ENCODE measurements at regions not wholly inside any gene's neighbourhood (a gene's known extent, or its start where the extent isn't known, plus 50 kb on each side); places are given as distances from the start of the nearest gene placed in this dataset.

DNA sequence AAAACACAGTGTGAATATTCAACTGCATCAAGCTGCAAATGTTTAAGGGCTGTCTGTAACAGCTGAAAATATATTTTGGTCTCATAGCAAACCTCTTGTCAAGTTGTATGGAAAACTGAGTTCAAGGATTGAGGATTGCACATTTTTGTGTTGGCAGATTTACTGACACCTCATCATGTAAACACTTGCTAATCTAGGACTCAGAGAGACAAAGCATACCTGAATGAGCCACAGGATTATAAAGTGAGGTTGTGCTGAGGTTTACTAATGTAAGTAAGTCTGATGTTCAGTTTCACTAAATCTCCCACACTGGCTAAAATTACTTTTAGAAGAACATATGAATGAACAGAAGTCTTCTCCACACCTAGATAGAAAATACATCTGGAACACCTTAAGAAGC, 1993.1 kb upstream of the CELF4 start:
- Histone ChIP-seq H3K36me3 (ENCODE audit: control insufficient read depth, insufficient read depth, low read length) (no peaks in the 10 kb centered on the region), H3K4me3 (ENCODE audit: low read length) (no peak overlapping the region), H3K4me1 (ENCODE audit: control insufficient read depth, insufficient read depth, low read length) (no peaks in the 10 kb centered on the region), H3K27me3 (ENCODE audit: control insufficient read depth, insufficient read depth, low read length, poor library complexity, severe bottlenecking) (no peaks in the 10 kb centered on the region), H3K27ac (ENCODE audit: low read depth, low read length) (no peak overlapping the region), H3K9ac (ENCODE audit: extremely low read depth, low read length, poor library complexity, severe bottlenecking) (no peak overlapping the region), H3K9me3 (ENCODE audit: control insufficient read depth, low read length) (no peaks in the 10 kb centered on the region)
- Mint-ChIP-seq H3K27me3 (ENCODE audit: insufficient read depth) (no peaks in the 10 kb centered on the region), H3K9me3 (no peaks in the 10 kb centered on the region), H3K4me3 (no peak overlapping the region), H3K4me1 (peaks cover 8% of the 10 kb centered on the region), H3K27ac (no peak overlapping the region), H3K36me3 (ENCODE audit: low read depth) (no peaks in the 10 kb centered on the region)
- no peak for DNase-seq
- TF ChIP-seq, protein P1, sequence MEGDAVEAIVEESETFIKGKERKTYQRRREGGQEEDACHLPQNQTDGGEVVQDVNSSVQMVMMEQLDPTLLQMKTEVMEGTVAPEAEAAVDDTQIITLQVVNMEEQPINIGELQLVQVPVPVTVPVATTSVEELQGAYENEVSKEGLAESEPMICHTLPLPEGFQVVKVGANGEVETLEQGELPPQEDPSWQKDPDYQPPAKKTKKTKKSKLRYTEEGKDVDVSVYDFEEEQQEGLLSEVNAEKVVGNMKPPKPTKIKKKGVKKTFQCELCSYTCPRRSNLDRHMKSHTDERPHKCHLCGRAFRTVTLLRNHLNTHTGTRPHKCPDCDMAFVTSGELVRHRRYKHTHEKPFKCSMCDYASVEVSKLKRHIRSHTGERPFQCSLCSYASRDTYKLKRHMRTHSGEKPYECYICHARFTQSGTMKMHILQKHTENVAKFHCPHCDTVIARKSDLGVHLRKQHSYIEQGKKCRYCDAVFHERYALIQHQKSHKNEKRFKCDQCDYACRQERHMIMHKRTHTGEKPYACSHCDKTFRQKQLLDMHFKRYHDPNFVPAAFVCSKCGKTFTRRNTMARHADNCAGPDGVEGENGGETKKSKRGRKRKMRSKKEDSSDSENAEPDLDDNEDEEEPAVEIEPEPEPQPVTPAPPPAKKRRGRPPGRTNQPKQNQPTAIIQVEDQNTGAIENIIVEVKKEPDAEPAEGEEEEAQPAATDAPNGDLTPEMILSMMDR (conservative IDR thresholded peaks at IDR 0.05), result no peak

DNA sequence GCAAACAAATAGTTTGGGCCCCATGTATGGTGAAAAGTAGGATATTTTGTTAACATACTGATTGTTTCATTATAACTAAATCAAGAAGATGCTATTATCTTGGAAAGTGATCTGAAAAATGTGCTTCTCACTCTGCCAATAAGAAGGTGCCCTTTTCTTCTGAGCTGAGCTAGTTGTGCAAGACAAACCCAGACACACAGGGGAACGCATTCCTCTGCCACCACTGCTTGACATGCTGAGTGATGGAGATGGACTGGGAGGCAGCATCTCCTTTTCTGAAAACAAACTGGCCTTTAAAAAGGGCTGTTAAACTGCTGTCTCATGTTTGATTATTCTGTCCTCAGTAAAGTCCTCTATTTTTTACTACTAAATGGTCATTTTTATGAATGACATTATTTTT, 1989.9 kb upstream of the CELF4 start:
- peaks cover 8% of the 10 kb centered on the region for H3K4me1 Mint-ChIP-seq
- H3K27ac Mint-ChIP-seq, result no peak overlapping the region
- no peaks in the 10 kb centered on the region for H3K36me3 Mint-ChIP-seq (ENCODE audit: low read depth)
- no peaks in the 10 kb centered on the region for H3K27me3 ChIP-seq (ENCODE audit: control insufficient read depth, insufficient read depth, low read length, poor library complexity, severe bottlenecking)
- H3K4me3 ChIP-seq (ENCODE audit: low read length), result no peak overlapping the region
- H3K9me3 ChIP-seq (ENCODE audit: control insufficient read depth, low read length), result no peaks in the 10 kb centered on the region
- H3K4me1 ChIP-seq (ENCODE audit: control insufficient read depth, insufficient read depth, low read length), result no peaks in the 10 kb centered on the region
- no peaks in the 10 kb centered on the region for H3K27me3 Mint-ChIP-seq (ENCODE audit: insufficient read depth)
- no peak overlapping the region for H3K9ac ChIP-seq (ENCODE audit: extremely low read depth, low read length, poor library complexity, severe bottlenecking)
- no peaks in the 10 kb centered on the region for H3K36me3 ChIP-seq (ENCODE audit: control insufficient read depth, insufficient read depth, low read length)
- DNase-seq, result no peak
- TF ChIP-seq, protein P1 (conservative IDR thresholded peaks at IDR 0.05), result no peak
- no peak overlapping the region for H3K27ac ChIP-seq (ENCODE audit: low read depth, low read length)
- 100% methylated on average over 1 of the region's 1 CpG; no CpG with 5 or more reads in 1 of the 2 experiments for WGBS, 2 experiments (ENCODE audit: insufficient coverage in 1 of 2, insufficient read length in 1 of 2)
- H3K4me3 Mint-ChIP-seq, result no peak overlapping the region
- no peaks in the 10 kb centered on the region for H3K9me3 Mint-ChIP-seq

DNA sequence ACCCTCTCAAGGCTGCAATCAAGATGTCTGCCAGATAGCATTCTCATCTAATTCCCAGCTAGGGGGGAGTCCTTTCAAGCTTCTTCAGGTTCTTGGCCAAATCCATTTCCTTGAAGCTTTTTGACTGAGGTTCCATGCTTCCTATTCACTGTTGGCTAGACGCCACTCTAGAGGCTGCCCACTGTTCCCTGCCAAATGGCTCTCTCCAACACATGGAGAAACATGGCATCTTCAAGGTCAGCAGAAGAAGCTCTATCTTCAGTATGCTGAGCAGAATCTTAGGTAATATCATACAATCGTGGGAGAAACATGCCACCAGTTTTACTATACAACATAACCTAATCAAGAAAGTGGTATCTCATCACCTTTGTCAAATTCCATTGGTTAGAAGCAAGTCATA, 1985.1 kb upstream of the CELF4 start:
- TF ChIP-seq, protein P1 (conservative IDR thresholded peaks at IDR 0.05), result no peak
- H3K27me3 Mint-ChIP-seq (ENCODE audit: insufficient read depth), result no peaks in the 10 kb centered on the region
- no peak overlapping the region for H3K27ac ChIP-seq (ENCODE audit: low read depth, low read length)
- no peaks in the 10 kb centered on the region for H3K4me1 Mint-ChIP-seq
- H3K9ac ChIP-seq (ENCODE audit: extremely low read depth, low read length, poor library complexity, severe bottlenecking), result no peak overlapping the region
- H3K9me3 Mint-ChIP-seq, result no peaks in the 10 kb centered on the region
- no peak overlapping the region for H3K27ac Mint-ChIP-seq
- no peaks in the 10 kb centered on the region for H3K36me3 Mint-ChIP-seq (ENCODE audit: low read depth)
- no peaks in the 10 kb centered on the region for H3K36me3 ChIP-seq (ENCODE audit: control insufficient read depth, insufficient read depth, low read length)
- DNase-seq, result no peak
- no peak overlapping the region for H3K4me3 Mint-ChIP-seq
- H3K4me1 ChIP-seq (ENCODE audit: control insufficient read depth, insufficient read depth, low read length), result no peaks in the 10 kb centered on the region
- no peak overlapping the region for H3K4me3 ChIP-seq (ENCODE audit: low read length)
- H3K27me3 ChIP-seq (ENCODE audit: control insufficient read depth, insufficient read depth, low read length, poor library complexity, severe bottlenecking), result no peaks in the 10 kb centered on the region
- no peaks in the 10 kb centered on the region for H3K9me3 ChIP-seq (ENCODE audit: control insufficient read depth, low read length)
- 90 to 94% methylated on average over 1 to 2 of the region's 2 CpGs for WGBS, 2 experiments (ENCODE audit: insufficient coverage in 1 of 2, insufficient read length in 1 of 2)

All from endodermal cell (in vitro differentiated cells).